ENCODE measurements at regions not wholly inside any gene's neighbourhood (a gene's known extent, or its start where the extent isn't known, plus 50 kb on each side); places are given as distances from the start of the nearest gene placed in this dataset.

- CTCF ChIA-PET, result no interaction called here
- Histone ChIP-seq H3K4me3 (ENCODE audit: control insufficient read depth in 1 of 2, extremely low read depth in 1 of 2, low read length in 1 of 2) (no peak overlapping the region), H3K27me3 (replicated peaks in 1 of 2; ENCODE audit: control insufficient read depth in 2 of 2, extremely low read depth in 1 of 2, insufficient read depth in 2 of 2, low read length in 1 of 2) (peaks cover 0 to 9% of the 10 kb centered on the region in 2 experiments), H3K9me3 (no peaks in the 10 kb centered on the region), H3K27ac (ENCODE audit: low read length) (no peak overlapping the region), H3K4me1 (ENCODE audit: control insufficient read depth in 1 of 2, extremely low read depth in 1 of 2, insufficient read depth in 2 of 2, low read length in 2 of 2) (no peaks in the 10 kb centered on the region), H3K36me3 (ENCODE audit: control insufficient read depth in 2 of 2, extremely low read depth in 1 of 2, insufficient read depth in 1 of 2, low read length in 1 of 2) (no peaks in the 10 kb centered on the region)
- ATAC-seq (replicated peaks in 1 of 4) (no peak), DNase-seq (no peak)
- no CpG with 5 or more reads among the region's 4 CpGs for WGBS (ENCODE audit: insufficient coverage)
- POLR2A ChIA-PET, result interaction anchor here in 1 of 2 donors (0.6 kb wide), 1 partner anchor 378 kb away, joined by 3 read pairs; no protein-coding TSS in a partner anchor
- H3K27ac Mint-ChIP-seq, result no peak overlapping the region
- H3K4me3 Mint-ChIP-seq, result no peak overlapping the region
- H3K4me1 Mint-ChIP-seq, result no peaks in the 10 kb centered on the region
- no peaks in the 10 kb centered on the region for H3K9me3 Mint-ChIP-seq
- H3K36me3 Mint-ChIP-seq, result no peaks in the 10 kb centered on the region
- H3K27me3 Mint-ChIP-seq, result no peaks in the 10 kb centered on the region
Observed at GRCh38 chr6:12221856-12222255, 68.3 kb upstream of the EDN1 start.

- Histone ChIP-seq H3K4me3 (ENCODE audit: control insufficient read depth in 1 of 2, extremely low read depth in 1 of 2, low read length in 1 of 2) (no peak overlapping the region), H3K27ac (ENCODE audit: low read length) (no peak overlapping the region), H3K27me3 (replicated peaks in 1 of 2; ENCODE audit: control insufficient read depth in 2 of 2, extremely low read depth in 1 of 2, insufficient read depth in 2 of 2, low read length in 1 of 2) (peaks cover 0 to 9% of the 10 kb centered on the region in 2 experiments), H3K4me1 (ENCODE audit: control insufficient read depth in 1 of 2, extremely low read depth in 1 of 2, insufficient read depth in 2 of 2, low read length in 2 of 2) (no peaks in the 10 kb centered on the region), H3K9me3 (no peaks in the 10 kb centered on the region), H3K36me3 (ENCODE audit: control insufficient read depth in 2 of 2, extremely low read depth in 1 of 2, insufficient read depth in 1 of 2, low read length in 1 of 2) (no peaks in the 10 kb centered on the region)
- Mint-ChIP-seq H3K36me3 (no peaks in the 10 kb centered on the region), H3K27ac (no peak overlapping the region), H3K27me3 (no peaks in the 10 kb centered on the region), H3K4me1 (no peaks in the 10 kb centered on the region), H3K4me3 (no peak overlapping the region), H3K9me3 (no peaks in the 10 kb centered on the region)
- ChIA-PET POLR2A (no interaction called here), CTCF (interaction anchor here (0.6 to 1.6 kb wide), 2 partner anchors 14 to 567 kb away, joined by 3 to 4 read pairs; no protein-coding TSS in a partner anchor)
- DNase-seq (no peak), ATAC-seq (replicated peaks in 1 of 4) (no peak)
- WGBS (ENCODE audit: insufficient coverage), result 88% methylated on average over 14 of the region's 19 CpGs
Observed at GRCh38 chr6:12222405-12223366, 67.5 kb upstream of the EDN1 start.

GRCh38 chr6:12223383-12223782, 66.8 kb upstream of the EDN1 start:
- Histone ChIP-seq H3K9me3 (no peaks in the 10 kb centered on the region), H3K4me3 (ENCODE audit: control insufficient read depth in 1 of 2, extremely low read depth in 1 of 2, low read length in 1 of 2) (no peak overlapping the region), H3K27ac (ENCODE audit: low read length) (no peak overlapping the region), H3K27me3 (replicated peaks in 1 of 2; ENCODE audit: control insufficient read depth in 2 of 2, extremely low read depth in 1 of 2, insufficient read depth in 2 of 2, low read length in 1 of 2) (peaks cover 0 to 9% of the 10 kb centered on the region in 2 experiments), H3K4me1 (ENCODE audit: control insufficient read depth in 1 of 2, extremely low read depth in 1 of 2, insufficient read depth in 2 of 2, low read length in 2 of 2) (no peaks in the 10 kb centered on the region), H3K36me3 (ENCODE audit: control insufficient read depth in 2 of 2, extremely low read depth in 1 of 2, insufficient read depth in 1 of 2, low read length in 1 of 2) (no peaks in the 10 kb centered on the region)
- ChIA-PET POLR2A (no interaction called here), CTCF (interaction anchor here (0.6 to 1.6 kb wide), 2 partner anchors 13 to 567 kb away, joined by 3 to 4 read pairs; no protein-coding TSS in a partner anchor)
- no peak for ATAC-seq (replicated peaks in 1 of 4)
- no peaks in the 10 kb centered on the region for H3K36me3 Mint-ChIP-seq
- H3K4me1 Mint-ChIP-seq, result no peaks in the 10 kb centered on the region
- H3K27me3 Mint-ChIP-seq, result no peaks in the 10 kb centered on the region
- no peak overlapping the region for H3K4me3 Mint-ChIP-seq
- H3K27ac Mint-ChIP-seq, result no peak overlapping the region
- WGBS (ENCODE audit: insufficient coverage), result 89% methylated on average over 5 of the region's 5 CpGs
- DNase-seq, result no peak
- H3K9me3 Mint-ChIP-seq, result no peaks in the 10 kb centered on the region

- POLR2A ChIA-PET, result no interaction called here
- no peaks in the 10 kb centered on the region for H3K36me3 ChIP-seq (ENCODE audit: control insufficient read depth in 2 of 2, extremely low read depth in 1 of 2, insufficient read depth in 1 of 2, low read length in 1 of 2)
- no peak for DNase-seq
- Mint-ChIP-seq H3K27me3 (no peaks in the 10 kb centered on the region), H3K36me3 (no peaks in the 10 kb centered on the region), H3K4me3 (no peak overlapping the region), H3K9me3 (no peaks in the 10 kb centered on the region), H3K27ac (no peak overlapping the region), H3K4me1 (no peaks in the 10 kb centered on the region)
- H3K9me3 ChIP-seq, result no peaks in the 10 kb centered on the region
- H3K27me3 ChIP-seq (replicated peaks in 1 of 2; ENCODE audit: control insufficient read depth in 2 of 2, extremely low read depth in 1 of 2, insufficient read depth in 2 of 2, low read length in 1 of 2), result peaks cover 0 to 9% of the 10 kb centered on the region in 2 experiments
- ATAC-seq (replicated peaks in 1 of 4), result no peak
- no peak overlapping the region for H3K27ac ChIP-seq (ENCODE audit: low read length)
- no peak overlapping the region for H3K4me3 ChIP-seq (ENCODE audit: control insufficient read depth in 1 of 2, extremely low read depth in 1 of 2, low read length in 1 of 2)
- H3K4me1 ChIP-seq (ENCODE audit: control insufficient read depth in 1 of 2, extremely low read depth in 1 of 2, insufficient read depth in 2 of 2, low read length in 2 of 2), result no peaks in the 10 kb centered on the region
- no CpG with 5 or more reads among the region's 2 CpGs for WGBS (ENCODE audit: insufficient coverage)
- CTCF ChIA-PET, result interaction anchor here in 1 of 2 donors (0.8 to 1.6 kb wide), 2 partner anchors 65 to 568 kb away, joined by 3 read pairs; partner anchors contain the start of gene EDN1
Observed at GRCh38 chr6:12224251-12224650, 65.9 kb upstream of the EDN1 start.

- ATAC-seq (replicated peaks in 1 of 4), result no peak
- H3K4me3 Mint-ChIP-seq, result no peak overlapping the region
- H3K4me1 ChIP-seq (ENCODE audit: control insufficient read depth in 1 of 2, extremely low read depth in 1 of 2, insufficient read depth in 2 of 2, low read length in 2 of 2), result peaks cover 4 to 10% of the 10 kb centered on the region in 2 experiments
Observed at GRCh38 chr6:12228447-12229146, 61.6 kb upstream of the EDN1 start.

GRCh38 chr6:12229332-12229731, 60.8 kb upstream of the EDN1 start:
- H3K4me1 ChIP-seq (ENCODE audit: control insufficient read depth in 1 of 2, extremely low read depth in 1 of 2, insufficient read depth in 2 of 2, low read length in 2 of 2), result peaks cover 11 to 13% of the 10 kb centered on the region in 2 experiments
- H3K27ac ChIP-seq (ENCODE audit: low read length), result no peak overlapping the region
- CTCF ChIA-PET, result no interaction called here
- no peaks in the 10 kb centered on the region for H3K9me3 ChIP-seq
- POLR2A ChIA-PET, result no interaction called here
- Mint-ChIP-seq H3K4me1 (peaks cover 22% of the 10 kb centered on the region in 3 donors), H3K36me3 (no peaks in the 10 kb centered on the region), H3K9me3 (no peaks in the 10 kb centered on the region), H3K27me3 (no peaks in the 10 kb centered on the region), H3K4me3 (no peak overlapping the region), H3K27ac (no peak overlapping the region)
- peaks cover 0 to 3% of the 10 kb centered on the region in 2 experiments for H3K27me3 ChIP-seq (replicated peaks in 1 of 2; ENCODE audit: control insufficient read depth in 2 of 2, extremely low read depth in 1 of 2, insufficient read depth in 2 of 2, low read length in 1 of 2)
- H3K4me3 ChIP-seq (ENCODE audit: control insufficient read depth in 1 of 2, extremely low read depth in 1 of 2, low read length in 1 of 2), result no peak overlapping the region
- ATAC-seq (replicated peaks in 1 of 4) (no peak), DNase-seq (no peak)
- 25% methylated on average over 1 of the region's 1 CpG for WGBS (ENCODE audit: insufficient coverage)
- H3K36me3 ChIP-seq (ENCODE audit: control insufficient read depth in 2 of 2, extremely low read depth in 1 of 2, insufficient read depth in 1 of 2, low read length in 1 of 2), result no peaks in the 10 kb centered on the region

More at GRCh38 chr6:12228447-12229146, 61.6 kb upstream of the EDN1 start:
- no peak for DNase-seq
- CTCF ChIA-PET, result no interaction called here
- H3K36me3 ChIP-seq (ENCODE audit: control insufficient read depth in 2 of 2, extremely low read depth in 1 of 2, insufficient read depth in 1 of 2, low read length in 1 of 2), result no peaks in the 10 kb centered on the region
- no peaks in the 10 kb centered on the region for H3K9me3 ChIP-seq
- Mint-ChIP-seq H3K36me3 (no peaks in the 10 kb centered on the region), H3K27me3 (no peaks in the 10 kb centered on the region), H3K9me3 (no peaks in the 10 kb centered on the region), H3K4me1 (peaks cover 15% of the 10 kb centered on the region in 3 donors), H3K27ac (no peak overlapping the region)
- no peak overlapping the region for H3K4me3 ChIP-seq (ENCODE audit: control insufficient read depth in 1 of 2, extremely low read depth in 1 of 2, low read length in 1 of 2)
- H3K27me3 ChIP-seq (replicated peaks in 1 of 2; ENCODE audit: control insufficient read depth in 2 of 2, extremely low read depth in 1 of 2, insufficient read depth in 2 of 2, low read length in 1 of 2), result peaks cover 0 to 3% of the 10 kb centered on the region in 2 experiments
- POLR2A ChIA-PET, result no interaction called here
- H3K27ac ChIP-seq (ENCODE audit: low read length), result no peak overlapping the region
- 82% methylated on average over 10 of the region's 13 CpGs for WGBS (ENCODE audit: insufficient coverage)
